ENCODE measurements at regions not wholly inside any gene's neighbourhood (a gene's known extent, or its start where the extent isn't known, plus 50 kb on each side); places are given as distances from the start of the nearest gene placed in this dataset.

DNA sequence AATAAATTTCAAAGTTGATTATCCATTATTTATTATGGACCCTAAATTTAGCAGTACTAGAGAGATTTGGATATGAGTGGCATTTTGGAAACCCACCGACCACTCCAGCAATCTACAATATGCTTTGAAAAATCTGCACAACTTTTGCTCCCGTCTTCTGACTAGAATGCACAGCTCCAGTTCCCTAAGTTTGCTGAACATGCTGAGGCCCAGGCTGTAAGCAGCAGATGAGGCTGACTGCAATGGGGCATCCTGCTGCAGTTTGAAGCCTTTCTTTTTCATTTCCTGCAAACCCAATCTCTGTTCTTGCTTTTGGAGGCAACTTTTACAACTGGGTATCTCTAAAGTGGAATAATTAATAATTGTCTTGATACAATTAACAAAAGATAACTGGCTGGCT lies 405.8 kb downstream of the ATP23 start:
- Histone ChIP-seq H3K4me3 (ENCODE audit: insufficient read depth, low read length, poor library complexity, severe bottlenecking) (no peak overlapping the region), H3K36me3 (ENCODE audit: low read length) (no peaks in the 10 kb centered on the region), H2AFZ (ENCODE audit: low read depth, low read length, severe bottlenecking) (no peak overlapping the region), H3K9ac (ENCODE audit: low read length) (no peak overlapping the region), H3F3A (ENCODE audit: insufficient read depth) (no peaks in the 10 kb centered on the region), H3K27ac (ENCODE audit: low read depth, low read length) (no peak overlapping the region), H3K79me2 (ENCODE audit: insufficient read depth, low read length) (no peaks in the 10 kb centered on the region), H3K27me3 (ENCODE audit: low read length) (no peaks in the 10 kb centered on the region), H3K4me2 (ENCODE audit: low read depth, low read length, poor library complexity, severe bottlenecking) (no peak overlapping the region), H3K9me2 (replicated peaks; ENCODE audit: insufficient read depth, low read length) (no peaks in the 10 kb centered on the region), H4K20me1 (ENCODE audit: low read depth, low read length) (no peaks in the 10 kb centered on the region), H3K9me3 (ENCODE audit: insufficient read depth, low read length) (no peaks in the 10 kb centered on the region)
- TF ChIP-seq EZH2phosphoT487 (conservative IDR thresholded peaks at IDR 0.05; ENCODE audit: low read length) = no peak
- TF ChIP-seq, protein P1, sequence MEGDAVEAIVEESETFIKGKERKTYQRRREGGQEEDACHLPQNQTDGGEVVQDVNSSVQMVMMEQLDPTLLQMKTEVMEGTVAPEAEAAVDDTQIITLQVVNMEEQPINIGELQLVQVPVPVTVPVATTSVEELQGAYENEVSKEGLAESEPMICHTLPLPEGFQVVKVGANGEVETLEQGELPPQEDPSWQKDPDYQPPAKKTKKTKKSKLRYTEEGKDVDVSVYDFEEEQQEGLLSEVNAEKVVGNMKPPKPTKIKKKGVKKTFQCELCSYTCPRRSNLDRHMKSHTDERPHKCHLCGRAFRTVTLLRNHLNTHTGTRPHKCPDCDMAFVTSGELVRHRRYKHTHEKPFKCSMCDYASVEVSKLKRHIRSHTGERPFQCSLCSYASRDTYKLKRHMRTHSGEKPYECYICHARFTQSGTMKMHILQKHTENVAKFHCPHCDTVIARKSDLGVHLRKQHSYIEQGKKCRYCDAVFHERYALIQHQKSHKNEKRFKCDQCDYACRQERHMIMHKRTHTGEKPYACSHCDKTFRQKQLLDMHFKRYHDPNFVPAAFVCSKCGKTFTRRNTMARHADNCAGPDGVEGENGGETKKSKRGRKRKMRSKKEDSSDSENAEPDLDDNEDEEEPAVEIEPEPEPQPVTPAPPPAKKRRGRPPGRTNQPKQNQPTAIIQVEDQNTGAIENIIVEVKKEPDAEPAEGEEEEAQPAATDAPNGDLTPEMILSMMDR (IDR thresholded peaks at IDR 0.05; ENCODE audit: insufficient read depth, low read length, poor library complexity, severe bottlenecking) = no peak

DNA sequence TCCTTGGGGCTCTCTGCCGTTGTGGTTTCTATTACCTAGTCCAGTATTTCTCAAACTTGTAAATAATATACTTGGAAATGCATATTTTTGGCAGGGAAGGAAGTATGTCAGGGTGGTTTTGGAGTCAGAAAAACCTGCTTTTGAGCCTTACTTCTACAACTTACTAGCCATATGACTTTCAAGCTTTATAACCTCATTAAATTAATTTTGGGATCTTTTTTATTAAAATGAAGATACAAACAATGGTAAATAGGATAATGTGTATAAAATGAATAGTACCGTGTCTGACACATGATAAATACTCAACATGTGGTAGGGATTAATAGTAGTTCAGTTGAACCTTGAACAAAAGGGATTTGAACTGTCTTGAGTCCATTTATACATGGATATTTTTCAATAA lies 406.3 kb downstream of the ATP23 start:
- Histone ChIP-seq H3K79me2 (ENCODE audit: insufficient read depth, low read length) (no peaks in the 10 kb centered on the region), H3K9me3 (ENCODE audit: insufficient read depth, low read length) (no peaks in the 10 kb centered on the region)

DNA sequence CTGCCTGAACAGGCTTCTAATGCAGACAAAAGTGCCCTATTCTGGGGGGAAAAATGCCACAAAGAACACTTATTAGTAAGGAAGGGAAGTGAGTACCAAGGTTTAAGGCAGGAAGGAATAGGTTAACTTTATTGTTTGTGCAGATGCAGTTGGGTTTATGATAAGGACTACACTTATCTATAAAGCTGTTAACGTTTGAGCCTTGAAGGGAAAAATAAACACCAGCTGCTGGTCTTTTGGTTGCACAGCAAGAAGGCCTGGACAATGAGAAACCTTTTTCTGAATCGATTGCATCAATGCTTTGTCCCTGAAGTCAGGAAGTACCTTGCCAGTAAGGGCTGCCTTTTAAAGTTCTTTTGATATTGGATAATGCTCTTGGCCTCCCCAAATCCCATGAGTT lies 407.8 kb downstream of the ATP23 start:
- Histone ChIP-seq H3F3A (ENCODE audit: insufficient read depth) (no peaks in the 10 kb centered on the region), H3K36me3 (ENCODE audit: low read length) (no peaks in the 10 kb centered on the region)

More for the DNA sequence above, 406.3 kb downstream of the ATP23 start:
- Histone ChIP-seq H3K27me3 (ENCODE audit: low read length) (no peaks in the 10 kb centered on the region), H3K4me2 (ENCODE audit: low read depth, low read length, poor library complexity, severe bottlenecking) (no peak overlapping the region), H3K36me3 (ENCODE audit: low read length) (no peaks in the 10 kb centered on the region), H3K4me3 (ENCODE audit: insufficient read depth, low read length, poor library complexity, severe bottlenecking) (no peak overlapping the region), H4K20me1 (ENCODE audit: low read depth, low read length) (no peaks in the 10 kb centered on the region), H3K9ac (ENCODE audit: low read length) (no peak overlapping the region), H3K27ac (ENCODE audit: low read depth, low read length) (no peak overlapping the region), H3F3A (ENCODE audit: insufficient read depth) (no peaks in the 10 kb centered on the region), H2AFZ (ENCODE audit: low read depth, low read length, severe bottlenecking) (no peak overlapping the region), H3K9me2 (replicated peaks; ENCODE audit: insufficient read depth, low read length) (no peaks in the 10 kb centered on the region)
- TF ChIP-seq, protein P1 (IDR thresholded peaks at IDR 0.05; ENCODE audit: insufficient read depth, low read length, poor library complexity, severe bottlenecking) = no peak

More for the DNA sequence above, 407.8 kb downstream of the ATP23 start:
- Histone ChIP-seq H3K9ac (ENCODE audit: low read length) (no peak overlapping the region), H4K20me1 (ENCODE audit: low read depth, low read length) (no peaks in the 10 kb centered on the region), H3K4me2 (ENCODE audit: low read depth, low read length, poor library complexity, severe bottlenecking) (no peak overlapping the region), H3K4me3 (ENCODE audit: insufficient read depth, low read length, poor library complexity, severe bottlenecking) (no peak overlapping the region), H3K9me3 (ENCODE audit: insufficient read depth, low read length) (no peaks in the 10 kb centered on the region), H3K27ac (ENCODE audit: low read depth, low read length) (no peak overlapping the region), H2AFZ (ENCODE audit: low read depth, low read length, severe bottlenecking) (no peak overlapping the region), H3K9me2 (replicated peaks; ENCODE audit: insufficient read depth, low read length) (no peaks in the 10 kb centered on the region), H3K79me2 (ENCODE audit: insufficient read depth, low read length) (no peaks in the 10 kb centered on the region), H3K27me3 (ENCODE audit: low read length) (no peaks in the 10 kb centered on the region)
- TF ChIP-seq, protein P1 (IDR thresholded peaks at IDR 0.05; ENCODE audit: insufficient read depth, low read length, poor library complexity, severe bottlenecking) = no peak
- no peak for TF ChIP-seq EZH2phosphoT487 (conservative IDR thresholded peaks at IDR 0.05; ENCODE audit: low read length)
